ENCODE measurements at regions not wholly inside any gene's neighbourhood (a gene's known extent, or its start where the extent isn't known, plus 50 kb on each side); places are given as distances from the start of the nearest gene placed in this dataset.
"Not testable (repeated sequence)": the region's sequence is repeated elsewhere in the genome, so short reads cannot be mapped to it uniquely, and the experiment has no call there.

GRCh38 chr9:136599074-136599531, 53.3 kb upstream of the NOTCH1 start:
- Histone ChIP-seq H3K27me3 (ENCODE audit: insufficient read depth, low read length) (peaks cover 3% of the 10 kb centered on the region), H2AFZ (ENCODE audit: low read depth, low read length) (no peak overlapping the region), H3K4me3 (ENCODE audit: insufficient read depth, low read depth, low read length) (no peak overlapping the region), H3K9ac (ENCODE audit: low read length) (no peak overlapping the region), H3K27ac (ENCODE audit: low read depth, low read length) (no peak overlapping the region), H3K4me2 (ENCODE audit: low read length) (no peak overlapping the region), H3K9me3 (ENCODE audit: insufficient read depth, low read depth, low read length) (no peaks in the 10 kb centered on the region), H3K79me2 (ENCODE audit: insufficient read depth, low read length) (no peaks in the 10 kb centered on the region), H4K20me1 (ENCODE audit: insufficient read depth, low read length) (no peaks in the 10 kb centered on the region), H3K36me3 (ENCODE audit: insufficient read depth, low read length) (no peaks in the 10 kb centered on the region), H3K4me1 (ENCODE audit: insufficient read depth, low read length) (no peaks in the 10 kb centered on the region)
- Mint-ChIP-seq H3K4me1 (ENCODE audit: low read depth, unreplicated experiment) (no peaks in the 10 kb centered on the region), H3K4me3 (ENCODE audit: unreplicated experiment) (no peak overlapping the region), H3K9me3 (ENCODE audit: unreplicated experiment) (peaks cover 3% of the 10 kb centered on the region), H3K27me3 (ENCODE audit: low read depth, unreplicated experiment) (peaks cover 21% of the 10 kb centered on the region), H3K27ac (ENCODE audit: unreplicated experiment) (no peak overlapping the region), H3K36me3 (ENCODE audit: low read depth, unreplicated experiment) (no peaks in the 10 kb centered on the region)
- FAIRE-seq (no peak), DNase-seq (ENCODE audit: low read depth) (no peak)
- no peak for TF ChIP-seq EZH2 (IDR thresholded peaks at IDR 0.05; ENCODE audit: insufficient read depth, low read length)
- TF ChIP-seq CTCF (IDR thresholded peaks at IDR 0.05; ENCODE audit: insufficient read depth, low read depth, low read length) = no peak

- FAIRE-seq; H3K9me3 ChIP-seq (ENCODE audit: insufficient read depth, low read depth, low read length); H3K9me3 Mint-ChIP-seq (ENCODE audit: unreplicated experiment); H3K27me3 ChIP-seq (ENCODE audit: insufficient read depth, low read length); H3K4me1 Mint-ChIP-seq (ENCODE audit: low read depth, unreplicated experiment); DNase-seq (ENCODE audit: low read depth); H4K20me1 ChIP-seq (ENCODE audit: insufficient read depth, low read length); H3K79me2 ChIP-seq (ENCODE audit: insufficient read depth, low read length); H3K4me3 Mint-ChIP-seq (ENCODE audit: unreplicated experiment); H3K4me2 ChIP-seq (ENCODE audit: low read length); H3K27ac ChIP-seq (ENCODE audit: low read depth, low read length); H3K27ac Mint-ChIP-seq (ENCODE audit: unreplicated experiment); H3K4me3 ChIP-seq (ENCODE audit: insufficient read depth, low read depth, low read length); H3K9ac ChIP-seq (ENCODE audit: low read length); H3K36me3 Mint-ChIP-seq (ENCODE audit: low read depth, unreplicated experiment); H3K36me3 ChIP-seq (ENCODE audit: insufficient read depth, low read length); H2AFZ ChIP-seq (ENCODE audit: low read depth, low read length); H3K4me1 ChIP-seq (ENCODE audit: insufficient read depth, low read length): not testable (repeated sequence)
- H3K27me3 Mint-ChIP-seq (ENCODE audit: low read depth, unreplicated experiment) = peaks cover 27% of the 10 kb centered on the region
Measured at GRCh38 chr9:136598390-136599073, 52.7 kb upstream of the NOTCH1 start.

DNA sequence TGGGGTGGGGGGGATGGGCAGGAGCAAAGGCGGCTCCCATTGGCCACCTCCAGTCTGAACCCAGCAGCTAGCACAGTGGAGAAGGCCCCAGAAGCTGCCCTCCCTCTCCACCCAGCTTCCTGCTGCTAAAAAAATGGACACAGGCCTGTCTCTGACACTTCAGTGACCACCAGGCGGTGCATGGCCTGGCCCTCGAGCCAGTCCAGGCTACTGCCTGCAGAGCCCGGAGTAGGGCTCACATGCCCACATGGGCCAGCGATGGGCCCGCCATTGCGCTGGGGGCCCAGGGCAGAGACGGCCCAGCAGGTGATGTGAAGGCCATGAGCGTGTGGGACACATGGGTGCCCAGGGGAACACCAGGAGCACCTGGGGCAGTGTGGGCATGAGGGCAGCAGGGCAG, 52.1 kb upstream of the NOTCH1 start:
- no peak overlapping the region for H2AFZ ChIP-seq (ENCODE audit: low read depth, low read length)

More for the DNA sequence above, 52.1 kb upstream of the NOTCH1 start:
- no peak overlapping the region for H3K4me2 ChIP-seq (ENCODE audit: low read length)
- H3K27ac ChIP-seq (ENCODE audit: low read depth, low read length) = no peak overlapping the region
- H3K27me3 ChIP-seq (ENCODE audit: insufficient read depth, low read length) = peaks cover 3% of the 10 kb centered on the region
- H3K9ac ChIP-seq (ENCODE audit: low read length) = no peak overlapping the region
- no peak overlapping the region for H3K4me3 ChIP-seq (ENCODE audit: insufficient read depth, low read depth, low read length)
- TF ChIP-seq CTCF (IDR thresholded peaks at IDR 0.05; ENCODE audit: insufficient read depth, low read depth, low read length) = no peak
- TF ChIP-seq EZH2 (IDR thresholded peaks at IDR 0.05; ENCODE audit: insufficient read depth, low read length) = no peak
- Mint-ChIP-seq H3K27me3 (ENCODE audit: low read depth, unreplicated experiment) (peaks cover 26% of the 10 kb centered on the region), H3K4me1 (ENCODE audit: low read depth, unreplicated experiment) (no peaks in the 10 kb centered on the region), H3K4me3 (ENCODE audit: unreplicated experiment) (no peak overlapping the region), H3K27ac (ENCODE audit: unreplicated experiment) (no peak overlapping the region), H3K36me3 (ENCODE audit: low read depth, unreplicated experiment) (no peaks in the 10 kb centered on the region), H3K9me3 (ENCODE audit: unreplicated experiment) (peaks cover 3% of the 10 kb centered on the region)
- H4K20me1 ChIP-seq (ENCODE audit: insufficient read depth, low read length) = no peaks in the 10 kb centered on the region
- H3K36me3 ChIP-seq (ENCODE audit: insufficient read depth, low read length) = no peaks in the 10 kb centered on the region
- no peak for FAIRE-seq
- H3K4me1 ChIP-seq (ENCODE audit: insufficient read depth, low read length) = no peaks in the 10 kb centered on the region
- no peaks in the 10 kb centered on the region for H3K9me3 ChIP-seq (ENCODE audit: insufficient read depth, low read depth, low read length)
- DNase-seq (ENCODE audit: low read depth) = no peak
- H3K79me2 ChIP-seq (ENCODE audit: insufficient read depth, low read length) = no peaks in the 10 kb centered on the region

Measured in astrocyte (in vitro differentiated cells and primary cell).